IPS-20b (cell line): ENCODE measurements at regions not wholly inside any gene's neighbourhood (a gene's known extent, or its start where the extent isn't known, plus 50 kb on each side); places are given as distances from the start of the nearest gene placed in this dataset.
"Not testable (repeated sequence)": the region's sequence is repeated elsewhere in the genome, so short reads cannot be mapped to it uniquely, and the experiment has no call there.

Experiments used
- H3K27ac ChIP-seq: one replicate; pipeline ENCODE4 v1.5.1; 2013; ENCODE audit warnings: low read length
- H3K27me3 ChIP-seq: 2 replicates; pipeline ENCODE4 v1.6.1; 2013; ENCODE audit warnings: mild to moderate bottlenecking, low read length, inconsistent platforms; ENCODE audit not compliant: insufficient read depth
- H3K36me3 ChIP-seq: 2 replicates; pipeline ENCODE4 v1.6.1; 2013; ENCODE audit warnings: low read depth, mild to moderate bottlenecking, inconsistent platforms, low read length, moderate library complexity; ENCODE audit not compliant: insufficient read depth
- H3K4me1 ChIP-seq: 2 replicates; pipeline ENCODE4 v1.6.1; 2013; ENCODE audit warnings: mild to moderate bottlenecking, control low read depth, inconsistent platforms, low read length, moderate library complexity; ENCODE audit not compliant: insufficient read depth
- H3K4me3 ChIP-seq: 2 replicates; pipeline ENCODE4 v1.5.1; 2013; ENCODE audit warnings: mild to moderate bottlenecking, low read length, inconsistent platforms
- H3K9ac ChIP-seq: 2 replicates; pipeline ENCODE4 v1.6.1; 2013; ENCODE audit warnings: low read depth, mild to moderate bottlenecking, inconsistent platforms, low read length, moderate library complexity
- H3K9me3 ChIP-seq: 2 replicates; pipeline ENCODE4 v1.6.1; 2013; ENCODE audit warnings: mild to moderate bottlenecking, low read depth, low read length, inconsistent platforms; ENCODE audit not compliant: insufficient read depth

DNA sequence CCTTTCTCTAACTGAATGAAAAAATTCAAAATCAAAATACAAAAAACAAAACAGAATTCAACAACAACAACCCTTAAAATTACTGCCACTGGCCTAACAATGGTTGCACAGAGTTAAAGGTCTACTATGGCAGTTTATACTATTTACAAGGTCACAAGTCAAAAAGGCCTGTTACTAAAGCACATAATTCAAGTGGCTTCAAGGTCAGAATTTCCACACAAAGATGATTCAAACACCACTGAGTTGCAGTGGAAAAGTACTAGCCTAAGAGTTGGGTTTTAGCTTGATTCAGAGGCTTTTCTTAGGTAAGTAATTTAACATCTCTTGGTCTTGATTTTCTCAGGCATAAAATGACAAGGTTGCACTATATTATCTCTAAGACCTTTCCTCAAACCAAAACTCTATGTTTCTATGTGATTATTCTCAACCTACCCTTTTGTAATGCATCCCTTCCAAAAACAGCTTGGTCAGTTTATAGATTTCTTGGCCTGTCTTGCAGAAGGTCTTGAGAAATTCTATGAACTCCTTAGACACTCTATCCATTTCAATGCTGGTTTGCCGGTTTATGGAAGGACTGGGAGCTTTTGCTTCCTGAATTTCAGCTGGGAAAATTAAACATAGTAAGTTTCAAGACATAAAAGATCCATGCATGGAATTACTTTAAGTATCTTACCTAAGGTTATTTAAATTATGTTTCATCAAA, 189.8 kb upstream of the KCTD7 start:
- H3K4me1 ChIP-seq, H3K27me3 ChIP-seq, H3K36me3 ChIP-seq, H3K27ac ChIP-seq, H3K9me3 ChIP-seq, H3K4me3 ChIP-seq, H3K9ac ChIP-seq: not testable (repeated sequence)

- Histone ChIP-seq H3K27ac (no peak overlapping the region), H3K9me3 (no peaks in the 10 kb centered on the region), H3K36me3 (no peaks in the 10 kb centered on the region), H3K4me1 (no peaks in the 10 kb centered on the region), H3K27me3 (no peaks in the 10 kb centered on the region), H3K4me3 (no peak overlapping the region), H3K9ac (no peak overlapping the region)
Measured at GRCh38 chr7:66442385-66442784, 186.3 kb upstream of the KCTD7 start.

DNA sequence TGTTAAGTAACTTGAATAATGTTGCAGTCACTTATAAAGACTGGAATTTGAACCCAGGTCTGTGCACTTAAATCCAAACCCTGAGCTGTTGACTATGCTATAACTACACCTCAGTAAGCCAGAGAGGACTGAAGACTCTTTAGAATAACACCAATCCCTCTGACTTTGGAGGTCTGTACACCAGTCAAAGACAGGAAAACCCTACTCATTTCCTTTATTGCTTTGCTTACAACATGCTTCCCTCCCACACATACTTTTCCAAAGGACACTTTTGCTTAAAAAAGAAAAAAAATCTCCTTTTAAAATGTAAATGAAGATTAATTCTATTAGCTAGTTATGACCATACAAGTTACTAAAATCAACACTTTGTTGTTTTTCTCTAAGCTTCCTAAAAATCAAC, 184.7 kb upstream of the KCTD7 start:
- Histone ChIP-seq H3K27me3 (no peaks in the 10 kb centered on the region), H3K9me3 (no peaks in the 10 kb centered on the region), H3K27ac (no peak overlapping the region), H3K36me3 (peaks cover 1% of the 10 kb centered on the region; the same call in 1 of the 2 replicates), H3K4me1 (no peaks in the 10 kb centered on the region), H3K9ac (no peak overlapping the region), H3K4me3 (no peak overlapping the region)

DNA sequence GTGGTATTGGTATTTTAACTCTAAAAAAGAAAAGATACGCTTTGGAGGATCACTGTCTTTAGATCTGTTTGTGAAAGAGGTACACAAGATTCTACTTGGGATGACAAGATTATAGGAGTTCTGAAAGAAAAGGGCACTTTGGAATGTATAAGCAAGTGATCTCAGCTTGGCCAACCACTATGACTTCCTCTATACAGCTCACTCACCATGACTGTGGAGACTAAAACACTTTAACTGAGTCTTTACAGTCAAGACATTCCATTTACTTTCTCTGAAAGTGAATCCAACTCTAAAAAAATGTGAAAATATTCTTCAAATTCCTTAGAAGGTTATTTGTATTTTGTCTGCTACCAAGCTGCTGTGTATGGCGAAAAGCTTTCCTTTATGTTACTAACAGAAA, 181.7 kb upstream of the KCTD7 start:
- H3K4me1 ChIP-seq, H3K27ac ChIP-seq, H3K36me3 ChIP-seq, H3K9me3 ChIP-seq, H3K4me3 ChIP-seq, H3K9ac ChIP-seq, H3K27me3 ChIP-seq: not testable (repeated sequence)

GRCh38 chr7:66450814-66451213, 177.9 kb upstream of the KCTD7 start:
- not testable (repeated sequence) for H3K9ac ChIP-seq, H3K27ac ChIP-seq, H3K27me3 ChIP-seq, H3K9me3 ChIP-seq, H3K4me3 ChIP-seq, H3K36me3 ChIP-seq, H3K4me1 ChIP-seq

DNA sequence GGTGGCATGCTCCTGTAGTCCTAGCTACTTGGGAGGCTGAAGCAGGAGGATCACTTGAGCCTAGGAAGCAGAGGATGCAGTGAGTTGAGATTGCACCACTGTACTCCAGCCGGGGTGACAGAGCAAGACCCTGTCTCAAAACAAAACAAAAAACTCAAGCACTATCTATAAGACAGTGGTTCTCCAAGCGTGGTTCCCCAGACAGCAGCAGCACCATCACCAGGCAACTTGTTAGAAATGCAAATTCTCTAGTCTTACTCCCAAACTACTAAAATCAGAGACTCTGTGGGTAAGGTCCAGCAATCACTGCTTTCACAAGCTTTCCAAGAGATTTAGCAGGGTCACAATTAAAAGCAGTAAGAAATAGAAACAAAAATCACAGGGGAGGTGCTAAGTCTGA, 177.0 kb upstream of the KCTD7 start:
- not testable (repeated sequence) for H3K9me3 ChIP-seq, H3K36me3 ChIP-seq, H3K27ac ChIP-seq, H3K9ac ChIP-seq, H3K4me1 ChIP-seq, H3K4me3 ChIP-seq, H3K27me3 ChIP-seq

- Histone ChIP-seq H3K27me3 (no peaks in the 10 kb centered on the region), H3K9me3 (no peaks in the 10 kb centered on the region)
Measured at GRCh38 chr7:66452165-66452564, 176.5 kb upstream of the KCTD7 start.

GRCh38 chr7:66453340-66453739, 175.3 kb upstream of the KCTD7 start:
- no peak overlapping the region for H3K9ac ChIP-seq
- no peaks in the 10 kb centered on the region for H3K9me3 ChIP-seq
- no peak overlapping the region for H3K27ac ChIP-seq
- H3K27me3 ChIP-seq = no peaks in the 10 kb centered on the region
- no peak overlapping the region for H3K4me3 ChIP-seq
- peaks cover 4% of the 10 kb centered on the region; the same call in 1 of the 2 replicates for H3K36me3 ChIP-seq
- no peaks in the 10 kb centered on the region for H3K4me1 ChIP-seq

More at GRCh38 chr7:66452165-66452564, 176.5 kb upstream of the KCTD7 start:
- Histone ChIP-seq H3K36me3 (peaks cover 4% of the 10 kb centered on the region; the same call in 1 of the 2 replicates), H3K4me3 (no peak overlapping the region), H3K27ac (no peak overlapping the region), H3K9ac (no peak overlapping the region), H3K4me1 (no peaks in the 10 kb centered on the region)

DNA sequence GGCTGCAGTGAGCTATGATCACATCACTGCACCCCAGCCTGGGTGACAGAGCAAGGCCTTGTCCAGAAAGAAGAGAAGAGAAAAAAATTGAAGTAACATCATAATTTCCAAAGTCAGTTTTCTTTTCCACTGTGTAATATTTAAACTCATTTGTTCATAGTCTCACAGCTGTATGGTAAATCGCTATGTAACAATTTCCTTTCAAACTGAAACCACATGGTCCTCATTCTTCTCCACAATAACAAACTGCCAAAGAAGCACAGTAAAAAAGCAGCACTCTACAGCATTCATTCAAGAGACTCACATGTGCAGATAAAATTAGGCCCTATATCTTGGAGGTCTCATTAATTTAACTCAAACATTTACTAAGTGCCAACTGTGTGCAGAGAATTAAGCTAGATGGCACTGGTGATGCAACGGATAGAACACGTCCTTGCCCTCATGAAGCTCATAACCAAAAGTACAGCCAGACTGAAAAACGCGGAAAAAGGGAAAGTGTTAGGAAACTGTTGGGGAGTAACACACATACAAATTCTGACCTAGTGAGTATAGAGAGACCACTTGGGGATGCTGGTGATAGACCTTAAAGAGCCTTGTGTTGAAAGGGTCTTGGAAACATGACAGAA, 174.0 kb upstream of the KCTD7 start:
- H3K27me3 ChIP-seq = no peaks in the 10 kb centered on the region
- no peaks in the 10 kb centered on the region for H3K36me3 ChIP-seq
- no peaks in the 10 kb centered on the region for H3K9me3 ChIP-seq
- no peaks in the 10 kb centered on the region for H3K4me1 ChIP-seq
- no peak overlapping the region for H3K4me3 ChIP-seq
- no peak overlapping the region for H3K27ac ChIP-seq
- H3K9ac ChIP-seq = no peak overlapping the region

DNA sequence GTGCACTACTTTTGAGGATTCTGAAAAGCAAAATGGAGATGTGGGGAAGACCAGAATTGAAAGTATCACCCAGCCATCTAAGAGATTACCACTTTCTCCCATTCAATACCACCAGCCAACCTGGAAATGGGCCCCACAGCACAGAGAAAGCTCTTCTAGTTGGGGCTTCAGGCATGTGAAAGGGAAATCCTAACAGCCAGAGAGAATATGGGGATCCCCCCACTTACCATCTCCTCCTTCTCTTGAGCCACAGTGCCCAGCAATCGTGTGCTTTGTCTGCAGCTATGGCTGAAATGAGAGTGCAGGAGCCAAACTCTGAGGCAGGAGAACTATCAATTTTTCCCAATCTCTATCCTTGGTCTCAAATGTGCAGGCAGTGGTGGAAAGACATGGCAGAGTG, 173.2 kb upstream of the KCTD7 start:
- H3K27me3 ChIP-seq, H3K27ac ChIP-seq, H3K9ac ChIP-seq, H3K4me3 ChIP-seq, H3K9me3 ChIP-seq, H3K4me1 ChIP-seq, H3K36me3 ChIP-seq: not testable (repeated sequence)

DNA sequence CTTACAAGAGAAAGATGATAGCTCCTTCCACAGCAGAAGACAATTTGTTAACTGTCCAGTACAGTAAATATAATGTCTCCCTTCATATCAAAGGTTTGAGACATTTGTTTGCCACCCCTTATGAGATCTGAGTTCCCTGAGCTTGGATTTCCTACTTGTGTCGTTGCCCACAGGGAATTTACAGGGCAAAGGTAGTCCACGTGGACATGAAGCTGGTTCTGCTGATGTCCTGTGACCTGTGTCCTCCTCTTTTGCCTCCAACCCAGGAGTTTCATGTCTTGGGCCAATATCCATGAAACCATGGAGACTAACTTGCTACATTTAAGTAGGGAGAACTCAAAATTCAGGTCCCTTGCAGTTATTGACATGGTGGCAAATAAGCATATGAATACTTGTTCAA, 172.2 kb upstream of the KCTD7 start:
- H3K4me3 ChIP-seq, H3K27ac ChIP-seq, H3K36me3 ChIP-seq, H3K4me1 ChIP-seq, H3K27me3 ChIP-seq, H3K9ac ChIP-seq, H3K9me3 ChIP-seq: not testable (repeated sequence)

GRCh38 chr7:66458991-66459390, 169.7 kb upstream of the KCTD7 start:
- not testable (repeated sequence) for H3K4me3 ChIP-seq, H3K27me3 ChIP-seq, H3K27ac ChIP-seq, H3K9ac ChIP-seq, H3K4me1 ChIP-seq, H3K36me3 ChIP-seq, H3K9me3 ChIP-seq
